ENCODE measurements at regions not wholly inside any gene's neighbourhood (a gene's known extent, or its start where the extent isn't known, plus 50 kb on each side); places are given as distances from the start of the nearest gene placed in this dataset.

DNA sequence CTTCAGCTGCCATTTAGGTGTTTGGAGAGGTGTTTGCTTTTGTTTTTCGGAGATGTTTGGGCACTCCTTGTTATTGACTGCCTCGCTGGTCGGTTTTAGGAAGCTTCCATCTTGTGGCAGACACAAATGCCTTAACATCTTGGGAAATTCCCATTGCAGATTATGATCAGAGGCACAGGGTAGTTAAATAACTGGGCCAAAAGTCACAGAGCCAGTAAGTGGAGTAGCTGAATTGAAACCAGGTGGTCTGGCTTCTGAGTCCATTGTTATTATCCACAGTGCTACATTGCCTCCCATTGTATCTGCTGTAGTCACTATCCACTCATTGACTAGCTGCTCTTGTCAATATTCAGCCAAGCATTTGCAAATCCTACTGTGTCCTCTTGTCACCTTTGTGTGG lies 138.2 kb upstream of the PLPP4 start:
- no peaks in the 10 kb centered on the region for H3K79me2 ChIP-seq (ENCODE audit: control insufficient read depth, insufficient read depth, low read length)
- Mint-ChIP-seq H3K27me3 (peaks cover 20% of the 10 kb centered on the region), H3K9me3 (ENCODE audit: insufficient read depth) (no peaks in the 10 kb centered on the region), H3K4me1 (no peaks in the 10 kb centered on the region), H3K27ac (no peak overlapping the region), H3K4me3 (no peak overlapping the region)
- no peaks in the 10 kb centered on the region for H3K36me3 ChIP-seq (replicated peaks in 1 of 2; ENCODE audit: control extremely low read depth in 1 of 2, control insufficient read depth in 1 of 2, extremely low read depth in 1 of 2, insufficient read depth in 2 of 2, low read length in 1 of 2)
- no peak overlapping the region for H3K4me2 ChIP-seq (replicated peaks; ENCODE audit: low read depth, low read length, poor library complexity, severe bottlenecking)
- ATAC-seq (ENCODE audit: low read depth) (no peak), DNase-seq (no peak)
- H4K20me1 ChIP-seq (ENCODE audit: control insufficient read depth, insufficient read depth, low read length, poor library complexity, severe bottlenecking): no peaks in the 10 kb centered on the region
- ChIA-PET POLR2A (no interaction called here), CTCF (interaction anchor here (1.2 kb wide), 1 partner anchor 9 kb away, joined by 3 read pairs; no protein-coding TSS in a partner anchor)
- TF ChIP-seq EZH2 (IDR thresholded peaks at IDR 0.05; ENCODE audit: borderline replicate concordance, insufficient read depth, low read depth, low read length, poor library complexity, severe bottlenecking): no peak
- TF ChIP-seq, protein P1, sequence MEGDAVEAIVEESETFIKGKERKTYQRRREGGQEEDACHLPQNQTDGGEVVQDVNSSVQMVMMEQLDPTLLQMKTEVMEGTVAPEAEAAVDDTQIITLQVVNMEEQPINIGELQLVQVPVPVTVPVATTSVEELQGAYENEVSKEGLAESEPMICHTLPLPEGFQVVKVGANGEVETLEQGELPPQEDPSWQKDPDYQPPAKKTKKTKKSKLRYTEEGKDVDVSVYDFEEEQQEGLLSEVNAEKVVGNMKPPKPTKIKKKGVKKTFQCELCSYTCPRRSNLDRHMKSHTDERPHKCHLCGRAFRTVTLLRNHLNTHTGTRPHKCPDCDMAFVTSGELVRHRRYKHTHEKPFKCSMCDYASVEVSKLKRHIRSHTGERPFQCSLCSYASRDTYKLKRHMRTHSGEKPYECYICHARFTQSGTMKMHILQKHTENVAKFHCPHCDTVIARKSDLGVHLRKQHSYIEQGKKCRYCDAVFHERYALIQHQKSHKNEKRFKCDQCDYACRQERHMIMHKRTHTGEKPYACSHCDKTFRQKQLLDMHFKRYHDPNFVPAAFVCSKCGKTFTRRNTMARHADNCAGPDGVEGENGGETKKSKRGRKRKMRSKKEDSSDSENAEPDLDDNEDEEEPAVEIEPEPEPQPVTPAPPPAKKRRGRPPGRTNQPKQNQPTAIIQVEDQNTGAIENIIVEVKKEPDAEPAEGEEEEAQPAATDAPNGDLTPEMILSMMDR (IDR thresholded peaks at IDR 0.05): no peak
- H3K9me3 ChIP-seq (ENCODE audit: control extremely low read depth in 1 of 3, control insufficient read depth in 2 of 3, insufficient read depth in 1 of 3, low read length in 2 of 3): peaks cover 0 to 2% (median 0%) of the 10 kb centered on the region in 3 donors
- no peaks in the 10 kb centered on the region for H3K27me3 ChIP-seq (replicated peaks in 1 of 4; ENCODE audit: control extremely low read depth in 1 of 4, control insufficient read depth in 3 of 4, insufficient read depth in 4 of 4, low read length in 3 of 4)
- no peak overlapping the region for H3K27ac ChIP-seq (ENCODE audit: low read length in 2 of 2)
- intact Hi-C loops (cut with micrococcal nuclease): no loop called here
- no peak overlapping the region for H3K4me3 ChIP-seq (ENCODE audit: control extremely low read depth in 1 of 5, extremely low read depth in 1 of 5, insufficient read depth in 1 of 5, low read depth in 2 of 5, low read length in 4 of 5)
- no peaks in the 10 kb centered on the region for H3K4me1 ChIP-seq (ENCODE audit: control insufficient read depth in 2 of 2, insufficient read depth in 2 of 2, low read length in 2 of 2)
- H2AFZ ChIP-seq (ENCODE audit: insufficient read depth, low read depth, low read length, poor library complexity, severe bottlenecking): no peak overlapping the region
- WGBS (ENCODE audit: insufficient coverage): 94% methylated on average over 2 of the region's 3 CpGs
- H3K9ac ChIP-seq (ENCODE audit: low read length): no peak overlapping the region

DNA sequence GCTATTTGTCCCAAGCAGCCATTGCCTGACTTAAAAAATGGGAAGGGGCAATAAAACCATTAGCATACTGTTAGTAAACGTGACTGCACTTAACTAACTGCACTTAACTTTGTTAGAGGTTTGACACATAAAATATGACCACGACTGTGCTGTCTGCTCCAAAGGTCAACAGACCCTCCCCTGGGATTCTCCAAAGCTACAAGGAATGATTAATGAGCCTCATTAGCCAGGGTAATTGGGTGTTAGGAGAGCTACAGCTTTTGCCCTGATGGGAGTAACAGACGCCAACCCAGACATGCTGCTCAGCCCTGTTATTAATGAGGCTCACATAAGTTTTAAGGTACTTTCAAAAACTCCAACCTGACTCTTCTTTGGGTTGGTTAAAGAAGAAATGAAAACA lies 129.4 kb upstream of the PLPP4 start:
- H3K4me2 ChIP-seq (replicated peaks; ENCODE audit: low read depth, low read length, poor library complexity, severe bottlenecking): no peak overlapping the region
- WGBS (ENCODE audit: insufficient coverage): no CpG with 5 or more reads among the region's 3 CpGs
- no peak overlapping the region for H3K27ac Mint-ChIP-seq
- H2AFZ ChIP-seq (ENCODE audit: insufficient read depth, low read depth, low read length, poor library complexity, severe bottlenecking): no peak overlapping the region
- no peaks in the 10 kb centered on the region for H3K36me3 ChIP-seq (replicated peaks in 1 of 2; ENCODE audit: control extremely low read depth in 1 of 2, control insufficient read depth in 1 of 2, extremely low read depth in 1 of 2, insufficient read depth in 2 of 2, low read length in 1 of 2)
- no peak overlapping the region for H3K9ac ChIP-seq (ENCODE audit: low read length)
- H3K4me1 ChIP-seq (ENCODE audit: control insufficient read depth in 2 of 2, insufficient read depth in 2 of 2, low read length in 2 of 2): no peaks in the 10 kb centered on the region
- H3K9me3 ChIP-seq (ENCODE audit: control extremely low read depth in 1 of 3, control insufficient read depth in 2 of 3, insufficient read depth in 1 of 3, low read length in 2 of 3): peaks cover 0 to 2% (median 0%) of the 10 kb centered on the region in 3 donors
- no peaks in the 10 kb centered on the region for H3K4me1 Mint-ChIP-seq
- H3K4me3 ChIP-seq (ENCODE audit: control extremely low read depth in 1 of 5, extremely low read depth in 1 of 5, insufficient read depth in 1 of 5, low read depth in 2 of 5, low read length in 4 of 5): no peak overlapping the region
- no peak overlapping the region for H3K27ac ChIP-seq (ENCODE audit: low read length in 2 of 2)
- no peak overlapping the region for H3K4me3 Mint-ChIP-seq
- H3K9me3 Mint-ChIP-seq (ENCODE audit: insufficient read depth): no peaks in the 10 kb centered on the region
- no peak for DNase-seq
- TF ChIP-seq, protein P1 (IDR thresholded peaks at IDR 0.05): no peak
- no peak for TF ChIP-seq EZH2 (IDR thresholded peaks at IDR 0.05; ENCODE audit: borderline replicate concordance, insufficient read depth, low read depth, low read length, poor library complexity, severe bottlenecking)
- no peaks in the 10 kb centered on the region for H4K20me1 ChIP-seq (ENCODE audit: control insufficient read depth, insufficient read depth, low read length, poor library complexity, severe bottlenecking)
- H3K27me3 Mint-ChIP-seq: peaks cover 22% of the 10 kb centered on the region
- CTCF ChIA-PET: interaction anchor here (2.8 kb wide), 1 partner anchor 10 kb away, joined by 12 read pairs; no protein-coding TSS in a partner anchor
- H3K79me2 ChIP-seq (ENCODE audit: control insufficient read depth, insufficient read depth, low read length): no peaks in the 10 kb centered on the region
- H3K27me3 ChIP-seq (replicated peaks in 1 of 4; ENCODE audit: control extremely low read depth in 1 of 4, control insufficient read depth in 3 of 4, insufficient read depth in 4 of 4, low read length in 3 of 4): peaks cover 0 to 8% (median 2%) of the 10 kb centered on the region in 4 experiments
- POLR2A ChIA-PET: no interaction called here
- no peak for ATAC-seq (ENCODE audit: low read depth)
- intact Hi-C loops (cut with micrococcal nuclease): no loop called here
